Activated effector memory CD4-positive, alpha-beta T cell treated with anti-CD3 and anti-CD28 coated beads, Interleukin-2, amount 50 U/mL, for 16 hours (primary cell): ENCODE measurements at regions not wholly inside any gene's neighbourhood (a gene's known extent, or its start where the extent isn't known, plus 50 kb on each side); places are given as distances from the start of the nearest gene placed in this dataset.
"Not testable (repeated sequence)": the region's sequence is repeated elsewhere in the genome, so short reads cannot be mapped to it uniquely, and the experiment has no call there.

Experiments used
- DNase-seq: peaks from one replicate; pipeline ENCODE4 v3.0.0-alpha.2; 2020

GRCh38 chr3:27661797-27662196 lies 60.3 kb downstream of the EOMES start:
- DNase-seq = no peak

- peak; percentile 83 for DNase-seq
Measured at GRCh38 chr3:27659279-27660021, 62.7 kb downstream of the EOMES start.

GRCh38 chr3:27658741-27659140 lies 63.4 kb downstream of the EOMES start:
- no peak for DNase-seq

GRCh38 chr3:27657871-27658270 lies 64.3 kb downstream of the EOMES start:
- DNase-seq = no peak

- DNase-seq = no peak
Measured at GRCh38 chr3:27657404-27657803, 64.7 kb downstream of the EOMES start.

GRCh38 chr3:27656790-27657189 lies 65.3 kb downstream of the EOMES start:
- DNase-seq = no peak

- DNase-seq = no peak
Measured at GRCh38 chr3:27655547-27655946, 66.6 kb downstream of the EOMES start.

- DNase-seq = no peak
Measured at GRCh38 chr3:27653803-27654558, 68.1 kb downstream of the EOMES start.

- DNase-seq = no peak
Measured at GRCh38 chr3:27649277-27649676, 72.8 kb downstream of the EOMES start.

GRCh38 chr3:27646896-27647295 lies 75.2 kb downstream of the EOMES start:
- DNase-seq = no peak

GRCh38 chr3:27644941-27645340 lies 77.2 kb downstream of the EOMES start:
- no peak for DNase-seq

- DNase-seq = no peak
Measured at GRCh38 chr3:27643355-27643754, 78.8 kb downstream of the EOMES start.

- DNase-seq = no peak
Measured at GRCh38 chr3:27642796-27643195, 79.3 kb downstream of the EOMES start.

GRCh38 chr3:27641888-27642601 lies 80.1 kb downstream of the EOMES start:
- no peak for DNase-seq

GRCh38 chr3:27641271-27641800 lies 80.8 kb downstream of the EOMES start:
- DNase-seq = no peak

GRCh38 chr3:27639271-27639670 lies 82.9 kb downstream of the EOMES start:
- no peak for DNase-seq

GRCh38 chr3:27638594-27638993 lies 83.5 kb downstream of the EOMES start:
- DNase-seq = no peak

- no peak for DNase-seq
Measured at GRCh38 chr3:27637346-27637995, 84.7 kb downstream of the EOMES start.

GRCh38 chr3:27635006-27635405 lies 87.1 kb downstream of the EOMES start:
- not testable (repeated sequence) for DNase-seq

- peak; percentile 67 for DNase-seq
Measured at GRCh38 chr3:27633224-27633545, 88.9 kb downstream of the EOMES start.

- peak; percentile 80 for DNase-seq
Measured at GRCh38 chr3:27632431-27633223, 89.5 kb downstream of the EOMES start.

GRCh38 chr3:27630885-27631284 lies 91.2 kb downstream of the EOMES start:
- DNase-seq = no peak
